ENCODE measurements at regions not wholly inside any gene's neighbourhood (a gene's known extent, or its start where the extent isn't known, plus 50 kb on each side); places are given as distances from the start of the nearest gene placed in this dataset.

DNA sequence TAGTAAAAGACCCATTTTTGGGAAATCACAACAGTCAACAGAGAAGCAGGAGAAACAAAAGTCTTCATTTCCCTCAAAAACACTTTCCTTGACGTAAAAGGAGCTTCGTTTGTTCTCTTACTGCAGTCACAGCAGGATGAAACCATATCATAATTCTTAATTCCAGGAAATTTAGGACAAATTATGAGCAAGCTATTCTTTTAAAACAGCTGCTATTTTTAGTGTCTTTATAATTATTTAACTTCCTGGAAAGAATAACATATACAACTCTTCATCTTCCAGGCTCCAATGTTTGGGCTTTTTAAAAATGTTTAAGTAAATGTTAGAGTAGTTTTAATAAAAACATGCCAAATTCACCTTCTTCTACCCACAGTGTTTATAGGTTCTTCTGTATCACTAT is 563.5 kb downstream of the LTN1 start:
- Mint-ChIP-seq H3K9me3 (ENCODE audit: insufficient read depth) (no peaks in the 10 kb centered on the region), H3K27me3 (no peaks in the 10 kb centered on the region), H3K4me3 (no peak overlapping the region), H3K27ac (no peak overlapping the region), H3K4me1 (no peaks in the 10 kb centered on the region)
- TF ChIP-seq EZH2 (IDR thresholded peaks at IDR 0.05; ENCODE audit: borderline replicate concordance, insufficient read depth, low read depth, low read length, poor library complexity, severe bottlenecking) = no peak
- TF ChIP-seq, protein P1, sequence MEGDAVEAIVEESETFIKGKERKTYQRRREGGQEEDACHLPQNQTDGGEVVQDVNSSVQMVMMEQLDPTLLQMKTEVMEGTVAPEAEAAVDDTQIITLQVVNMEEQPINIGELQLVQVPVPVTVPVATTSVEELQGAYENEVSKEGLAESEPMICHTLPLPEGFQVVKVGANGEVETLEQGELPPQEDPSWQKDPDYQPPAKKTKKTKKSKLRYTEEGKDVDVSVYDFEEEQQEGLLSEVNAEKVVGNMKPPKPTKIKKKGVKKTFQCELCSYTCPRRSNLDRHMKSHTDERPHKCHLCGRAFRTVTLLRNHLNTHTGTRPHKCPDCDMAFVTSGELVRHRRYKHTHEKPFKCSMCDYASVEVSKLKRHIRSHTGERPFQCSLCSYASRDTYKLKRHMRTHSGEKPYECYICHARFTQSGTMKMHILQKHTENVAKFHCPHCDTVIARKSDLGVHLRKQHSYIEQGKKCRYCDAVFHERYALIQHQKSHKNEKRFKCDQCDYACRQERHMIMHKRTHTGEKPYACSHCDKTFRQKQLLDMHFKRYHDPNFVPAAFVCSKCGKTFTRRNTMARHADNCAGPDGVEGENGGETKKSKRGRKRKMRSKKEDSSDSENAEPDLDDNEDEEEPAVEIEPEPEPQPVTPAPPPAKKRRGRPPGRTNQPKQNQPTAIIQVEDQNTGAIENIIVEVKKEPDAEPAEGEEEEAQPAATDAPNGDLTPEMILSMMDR (IDR thresholded peaks at IDR 0.05) = no peak
- WGBS (ENCODE audit: insufficient coverage) = no CpG with 5 or more reads among the region's 2 CpGs
- Histone ChIP-seq H2AFZ (ENCODE audit: insufficient read depth, low read depth, low read length, poor library complexity, severe bottlenecking) (no peak overlapping the region), H3K79me2 (ENCODE audit: control insufficient read depth, insufficient read depth, low read length) (no peaks in the 10 kb centered on the region), H3K4me3 (ENCODE audit: control extremely low read depth in 1 of 5, extremely low read depth in 1 of 5, insufficient read depth in 1 of 5, low read depth in 2 of 5, low read length in 4 of 5) (no peak overlapping the region), H3K27ac (ENCODE audit: low read length in 2 of 2) (no peak overlapping the region), H3K4me2 (replicated peaks; ENCODE audit: low read depth, low read length, poor library complexity, severe bottlenecking) (no peak overlapping the region), H3K4me1 (ENCODE audit: control insufficient read depth in 2 of 2, insufficient read depth in 2 of 2, low read length in 2 of 2) (no peaks in the 10 kb centered on the region), H3K36me3 (replicated peaks in 1 of 2; ENCODE audit: control extremely low read depth in 1 of 2, control insufficient read depth in 1 of 2, extremely low read depth in 1 of 2, insufficient read depth in 2 of 2, low read length in 1 of 2) (no peaks in the 10 kb centered on the region), H3K27me3 (replicated peaks in 1 of 4; ENCODE audit: control extremely low read depth in 1 of 4, control insufficient read depth in 3 of 4, insufficient read depth in 4 of 4, low read length in 3 of 4) (no peaks in the 10 kb centered on the region), H4K20me1 (ENCODE audit: control insufficient read depth, insufficient read depth, low read length, poor library complexity, severe bottlenecking) (no peaks in the 10 kb centered on the region), H3K9ac (ENCODE audit: low read length) (no peak overlapping the region), H3K9me3 (ENCODE audit: control extremely low read depth in 1 of 3, control insufficient read depth in 2 of 3, insufficient read depth in 1 of 3, low read length in 2 of 3) (no peaks in the 10 kb centered on the region)
- intact Hi-C loops (cut with micrococcal nuclease) = no loop called here
- CTCF ChIA-PET = no interaction called here
- no peak for DNase-seq
- no peak for ATAC-seq (ENCODE audit: low read depth)
- POLR2A ChIA-PET = no interaction called here

DNA sequence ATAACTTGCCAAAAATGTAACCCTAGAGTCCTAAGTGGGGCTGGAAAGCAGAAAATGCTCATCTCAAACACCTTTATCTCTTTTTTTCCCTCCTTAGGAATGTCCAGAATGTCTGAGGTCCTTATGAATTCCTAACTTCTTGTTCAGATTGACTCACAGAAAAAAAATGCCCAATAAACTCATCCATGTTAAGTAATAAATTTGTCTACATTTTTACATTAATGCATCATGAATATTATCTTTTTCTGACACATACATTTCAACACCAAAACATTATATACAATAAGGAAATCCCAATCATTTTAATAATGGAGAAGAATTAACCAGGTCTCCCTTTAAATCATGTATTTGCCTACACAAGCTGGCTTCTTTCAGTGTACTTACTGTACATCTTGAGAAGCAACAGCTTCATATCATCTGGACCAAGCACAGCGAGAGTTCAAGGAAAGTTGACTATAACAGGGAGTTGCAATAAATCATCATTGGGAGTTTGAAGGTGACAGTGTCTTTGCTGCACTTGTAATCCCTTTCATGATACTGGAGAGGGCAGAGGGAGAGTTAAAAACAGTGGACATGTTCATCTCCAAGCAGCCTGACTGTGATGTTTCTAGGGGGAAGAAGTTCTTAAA is 565.2 kb downstream of the LTN1 start:
- Histone ChIP-seq H4K20me1 (ENCODE audit: control insufficient read depth, insufficient read depth, low read length, poor library complexity, severe bottlenecking) (no peaks in the 10 kb centered on the region), H3K27ac (ENCODE audit: low read length in 2 of 2) (no peak overlapping the region), H2AFZ (ENCODE audit: insufficient read depth, low read depth, low read length, poor library complexity, severe bottlenecking) (no peak overlapping the region), H3K79me2 (ENCODE audit: control insufficient read depth, insufficient read depth, low read length) (no peaks in the 10 kb centered on the region), H3K36me3 (replicated peaks in 1 of 2; ENCODE audit: control extremely low read depth in 1 of 2, control insufficient read depth in 1 of 2, extremely low read depth in 1 of 2, insufficient read depth in 2 of 2, low read length in 1 of 2) (no peaks in the 10 kb centered on the region), H3K4me2 (replicated peaks; ENCODE audit: low read depth, low read length, poor library complexity, severe bottlenecking) (no peak overlapping the region), H3K9me3 (ENCODE audit: control extremely low read depth in 1 of 3, control insufficient read depth in 2 of 3, insufficient read depth in 1 of 3, low read length in 2 of 3) (no peaks in the 10 kb centered on the region), H3K4me3 (ENCODE audit: control extremely low read depth in 1 of 5, extremely low read depth in 1 of 5, insufficient read depth in 1 of 5, low read depth in 2 of 5, low read length in 4 of 5) (no peak overlapping the region), H3K9ac (ENCODE audit: low read length) (no peak overlapping the region), H3K4me1 (ENCODE audit: control insufficient read depth in 2 of 2, insufficient read depth in 2 of 2, low read length in 2 of 2) (no peaks in the 10 kb centered on the region), H3K27me3 (replicated peaks in 1 of 4; ENCODE audit: control extremely low read depth in 1 of 4, control insufficient read depth in 3 of 4, insufficient read depth in 4 of 4, low read length in 3 of 4) (no peaks in the 10 kb centered on the region)
- no peak overlapping the region for H3K4me3 Mint-ChIP-seq
- ATAC-seq (ENCODE audit: low read depth) = no peak
- no peaks in the 10 kb centered on the region for H3K9me3 Mint-ChIP-seq (ENCODE audit: insufficient read depth)
- H3K4me1 Mint-ChIP-seq = no peaks in the 10 kb centered on the region
- POLR2A ChIA-PET = no interaction called here
- no peaks in the 10 kb centered on the region for H3K27me3 Mint-ChIP-seq
- DNase-seq = no peak
- WGBS (ENCODE audit: insufficient coverage) = 100% methylated on average over 1 of the region's 1 CpG
- intact Hi-C loops (cut with micrococcal nuclease) = no loop called here
- no peak for TF ChIP-seq EZH2 (IDR thresholded peaks at IDR 0.05; ENCODE audit: borderline replicate concordance, insufficient read depth, low read depth, low read length, poor library complexity, severe bottlenecking)
- TF ChIP-seq, protein P1 (IDR thresholded peaks at IDR 0.05) = no peak
- H3K27ac Mint-ChIP-seq = no peak overlapping the region
- CTCF ChIA-PET = no interaction called here
